ENCODE measurements at regions not wholly inside any gene's neighbourhood (a gene's known extent, or its start where the extent isn't known, plus 50 kb on each side); places are given as distances from the start of the nearest gene placed in this dataset.

GRCh38 chr22:27159016-27159415, 501.6 kb downstream of the MIAT start:
- Mint-ChIP-seq H3K27ac (no peak overlapping the region), H3K4me3 (no peak overlapping the region), H3K27me3 (peaks cover 19% of the 10 kb centered on the region), H3K9me3 (ENCODE audit: low read depth) (no peaks in the 10 kb centered on the region), H3K4me1 (ENCODE audit: low read depth) (no peaks in the 10 kb centered on the region), H3K36me3 (no peaks in the 10 kb centered on the region)

GRCh38 chr22:27159716-27160295, 502.4 kb downstream of the MIAT start:
- no peaks in the 10 kb centered on the region for H3K9me3 Mint-ChIP-seq (ENCODE audit: low read depth)
- peaks cover 19% of the 10 kb centered on the region for H3K27me3 Mint-ChIP-seq
- no peak overlapping the region for H3K27ac Mint-ChIP-seq
- H3K4me3 Mint-ChIP-seq, result no peak overlapping the region
- no peaks in the 10 kb centered on the region for H3K36me3 Mint-ChIP-seq
- no peaks in the 10 kb centered on the region for H3K4me1 Mint-ChIP-seq (ENCODE audit: low read depth)

GRCh38 chr22:27163162-27164137, 506.1 kb downstream of the MIAT start:
- Mint-ChIP-seq H3K27ac (no peak overlapping the region), H3K27me3 (peaks cover 7% of the 10 kb centered on the region), H3K9me3 (ENCODE audit: low read depth) (no peaks in the 10 kb centered on the region), H3K36me3 (no peaks in the 10 kb centered on the region), H3K4me1 (ENCODE audit: low read depth) (no peaks in the 10 kb centered on the region), H3K4me3 (no peak overlapping the region)

GRCh38 chr22:27164781-27165503, 507.6 kb downstream of the MIAT start:
- Mint-ChIP-seq H3K4me1 (ENCODE audit: low read depth) (no peaks in the 10 kb centered on the region), H3K9me3 (ENCODE audit: low read depth) (no peaks in the 10 kb centered on the region), H3K36me3 (no peaks in the 10 kb centered on the region), H3K4me3 (no peak overlapping the region), H3K27me3 (peaks cover 7% of the 10 kb centered on the region), H3K27ac (no peak overlapping the region)

- Mint-ChIP-seq H3K4me3 (no peak overlapping the region), H3K27ac (no peak overlapping the region), H3K36me3 (no peaks in the 10 kb centered on the region), H3K27me3 (peaks cover 4% of the 10 kb centered on the region), H3K4me1 (ENCODE audit: low read depth) (no peaks in the 10 kb centered on the region), H3K9me3 (ENCODE audit: low read depth) (no peaks in the 10 kb centered on the region)
Measured at GRCh38 chr22:27168681-27169080, 511.3 kb downstream of the MIAT start.

GRCh38 chr22:27170491-27170890, 513.1 kb downstream of the MIAT start:
- H3K9me3 Mint-ChIP-seq (ENCODE audit: low read depth), result no peaks in the 10 kb centered on the region
- no peaks in the 10 kb centered on the region for H3K4me1 Mint-ChIP-seq (ENCODE audit: low read depth)
- H3K27ac Mint-ChIP-seq, result no peak overlapping the region
- H3K4me3 Mint-ChIP-seq, result no peak overlapping the region
- H3K36me3 Mint-ChIP-seq, result no peaks in the 10 kb centered on the region
- peaks cover 2% of the 10 kb centered on the region for H3K27me3 Mint-ChIP-seq

- H3K27me3 Mint-ChIP-seq, result peaks cover 4% of the 10 kb centered on the region
- no peaks in the 10 kb centered on the region for H3K36me3 Mint-ChIP-seq
- H3K4me1 Mint-ChIP-seq (ENCODE audit: low read depth), result no peaks in the 10 kb centered on the region
- no peak overlapping the region for H3K27ac Mint-ChIP-seq
- H3K4me3 Mint-ChIP-seq, result no peak overlapping the region
- H3K9me3 Mint-ChIP-seq (ENCODE audit: low read depth), result no peaks in the 10 kb centered on the region
Measured at GRCh38 chr22:27171212-27171611, 513.8 kb downstream of the MIAT start.

- Mint-ChIP-seq H3K4me1 (ENCODE audit: low read depth) (no peaks in the 10 kb centered on the region), H3K36me3 (no peaks in the 10 kb centered on the region), H3K27me3 (peaks cover 8% of the 10 kb centered on the region), H3K9me3 (ENCODE audit: low read depth) (no peaks in the 10 kb centered on the region), H3K27ac (no peak overlapping the region), H3K4me3 (no peak overlapping the region)
Measured at GRCh38 chr22:27173530-27173929, 516.1 kb downstream of the MIAT start.

GRCh38 chr22:27175021-27175838, 517.8 kb downstream of the MIAT start:
- H3K36me3 Mint-ChIP-seq, result no peaks in the 10 kb centered on the region
- H3K4me3 Mint-ChIP-seq, result no peak overlapping the region
- no peak overlapping the region for H3K27ac Mint-ChIP-seq
- H3K27me3 Mint-ChIP-seq, result peaks cover 8% of the 10 kb centered on the region
- H3K9me3 Mint-ChIP-seq (ENCODE audit: low read depth), result no peaks in the 10 kb centered on the region
- no peaks in the 10 kb centered on the region for H3K4me1 Mint-ChIP-seq (ENCODE audit: low read depth)

GRCh38 chr22:27175974-27176373, 518.6 kb downstream of the MIAT start:
- Mint-ChIP-seq H3K4me1 (ENCODE audit: low read depth) (no peaks in the 10 kb centered on the region), H3K27ac (no peak overlapping the region), H3K4me3 (no peak overlapping the region)

GRCh38 chr22:27179161-27179560, 521.8 kb downstream of the MIAT start:
- H3K27ac Mint-ChIP-seq, result no peak overlapping the region

More at GRCh38 chr22:27175974-27176373, 518.6 kb downstream of the MIAT start:
- Mint-ChIP-seq H3K27me3 (peaks cover 8% of the 10 kb centered on the region), H3K36me3 (no peaks in the 10 kb centered on the region), H3K9me3 (ENCODE audit: low read depth) (no peaks in the 10 kb centered on the region)

GRCh38 chr22:27181537-27181936, 524.1 kb downstream of the MIAT start:
- no peaks in the 10 kb centered on the region for H3K4me1 Mint-ChIP-seq (ENCODE audit: low read depth)
- no peaks in the 10 kb centered on the region for H3K36me3 Mint-ChIP-seq
- no peak overlapping the region for H3K27ac Mint-ChIP-seq
- H3K4me3 Mint-ChIP-seq, result no peak overlapping the region
- peaks cover 1% of the 10 kb centered on the region for H3K27me3 Mint-ChIP-seq
- no peaks in the 10 kb centered on the region for H3K9me3 Mint-ChIP-seq (ENCODE audit: low read depth)

More at GRCh38 chr22:27179161-27179560, 521.8 kb downstream of the MIAT start:
- Mint-ChIP-seq H3K27me3 (peaks cover 6% of the 10 kb centered on the region), H3K4me1 (ENCODE audit: low read depth) (no peaks in the 10 kb centered on the region), H3K36me3 (no peaks in the 10 kb centered on the region), H3K9me3 (ENCODE audit: low read depth) (no peaks in the 10 kb centered on the region), H3K4me3 (no peak overlapping the region)

- H3K4me1 Mint-ChIP-seq (ENCODE audit: low read depth), result no peaks in the 10 kb centered on the region
- no peaks in the 10 kb centered on the region for H3K36me3 Mint-ChIP-seq
- H3K27ac Mint-ChIP-seq, result no peak overlapping the region
- peaks cover 2% of the 10 kb centered on the region for H3K27me3 Mint-ChIP-seq
- no peak overlapping the region for H3K4me3 Mint-ChIP-seq
- no peaks in the 10 kb centered on the region for H3K9me3 Mint-ChIP-seq (ENCODE audit: low read depth)
Measured at GRCh38 chr22:27183474-27183873, 526.1 kb downstream of the MIAT start.

GRCh38 chr22:27185099-27185709, 527.8 kb downstream of the MIAT start:
- Mint-ChIP-seq H3K4me1 (ENCODE audit: low read depth) (no peaks in the 10 kb centered on the region), H3K36me3 (no peaks in the 10 kb centered on the region), H3K27me3 (peaks cover 2% of the 10 kb centered on the region), H3K4me3 (no peak overlapping the region), H3K27ac (no peak overlapping the region), H3K9me3 (ENCODE audit: low read depth) (no peaks in the 10 kb centered on the region)
